ENCODE measurements at regions not wholly inside any gene's neighbourhood (a gene's known extent, or its start where the extent isn't known, plus 50 kb on each side); places are given as distances from the start of the nearest gene placed in this dataset.

GRCh38 chr18:29741461-29741860 lies 1301.1 kb downstream of the DSC3 start:
- H3K36me3 ChIP-seq (replicated peaks in 1 of 2; ENCODE audit: control extremely low read depth in 1 of 2, control insufficient read depth in 1 of 2, extremely low read depth in 1 of 2, insufficient read depth in 2 of 2, low read length in 1 of 2), result no peaks in the 10 kb centered on the region
- Mint-ChIP-seq H3K4me3 (no peak overlapping the region), H3K27ac (no peak overlapping the region), H3K9me3 (ENCODE audit: insufficient read depth) (peaks cover 2% of the 10 kb centered on the region), H3K27me3 (no peaks in the 10 kb centered on the region), H3K4me1 (no peaks in the 10 kb centered on the region)
- intact Hi-C loops (cut with micrococcal nuclease), result no loop called here
- TF ChIP-seq, protein P1, sequence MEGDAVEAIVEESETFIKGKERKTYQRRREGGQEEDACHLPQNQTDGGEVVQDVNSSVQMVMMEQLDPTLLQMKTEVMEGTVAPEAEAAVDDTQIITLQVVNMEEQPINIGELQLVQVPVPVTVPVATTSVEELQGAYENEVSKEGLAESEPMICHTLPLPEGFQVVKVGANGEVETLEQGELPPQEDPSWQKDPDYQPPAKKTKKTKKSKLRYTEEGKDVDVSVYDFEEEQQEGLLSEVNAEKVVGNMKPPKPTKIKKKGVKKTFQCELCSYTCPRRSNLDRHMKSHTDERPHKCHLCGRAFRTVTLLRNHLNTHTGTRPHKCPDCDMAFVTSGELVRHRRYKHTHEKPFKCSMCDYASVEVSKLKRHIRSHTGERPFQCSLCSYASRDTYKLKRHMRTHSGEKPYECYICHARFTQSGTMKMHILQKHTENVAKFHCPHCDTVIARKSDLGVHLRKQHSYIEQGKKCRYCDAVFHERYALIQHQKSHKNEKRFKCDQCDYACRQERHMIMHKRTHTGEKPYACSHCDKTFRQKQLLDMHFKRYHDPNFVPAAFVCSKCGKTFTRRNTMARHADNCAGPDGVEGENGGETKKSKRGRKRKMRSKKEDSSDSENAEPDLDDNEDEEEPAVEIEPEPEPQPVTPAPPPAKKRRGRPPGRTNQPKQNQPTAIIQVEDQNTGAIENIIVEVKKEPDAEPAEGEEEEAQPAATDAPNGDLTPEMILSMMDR (IDR thresholded peaks at IDR 0.05), result no peak
- H3K27ac ChIP-seq (ENCODE audit: low read length in 2 of 2), result no peak overlapping the region
- no peak overlapping the region for H3K4me2 ChIP-seq (replicated peaks; ENCODE audit: low read depth, low read length, poor library complexity, severe bottlenecking)
- H3K9me3 ChIP-seq (ENCODE audit: control extremely low read depth in 1 of 3, control insufficient read depth in 2 of 3, insufficient read depth in 1 of 3, low read length in 2 of 3), result peaks cover 0 to 11% (median 0%) of the 10 kb centered on the region in 3 donors
- no peak overlapping the region for H3K4me3 ChIP-seq (ENCODE audit: control extremely low read depth in 1 of 5, extremely low read depth in 1 of 5, insufficient read depth in 1 of 5, low read depth in 2 of 5, low read length in 4 of 5)
- no peaks in the 10 kb centered on the region for H3K27me3 ChIP-seq (replicated peaks in 1 of 4; ENCODE audit: control extremely low read depth in 1 of 4, control insufficient read depth in 3 of 4, insufficient read depth in 4 of 4, low read length in 3 of 4)
- ChIA-PET POLR2A (no interaction called here), CTCF (no interaction called here)
- no peaks in the 10 kb centered on the region for H3K79me2 ChIP-seq (ENCODE audit: control insufficient read depth, insufficient read depth, low read length)
- no peaks in the 10 kb centered on the region for H3K4me1 ChIP-seq (ENCODE audit: control insufficient read depth in 2 of 2, insufficient read depth in 2 of 2, low read length in 2 of 2)
- DNase-seq (no peak), ATAC-seq (ENCODE audit: low read depth) (no peak)
- no peaks in the 10 kb centered on the region for H4K20me1 ChIP-seq (ENCODE audit: control insufficient read depth, insufficient read depth, low read length, poor library complexity, severe bottlenecking)
- no CpG with 5 or more reads among the region's 1 CpG for WGBS (ENCODE audit: insufficient coverage)
- H2AFZ ChIP-seq (ENCODE audit: insufficient read depth, low read depth, low read length, poor library complexity, severe bottlenecking), result no peak overlapping the region
- H3K9ac ChIP-seq (ENCODE audit: low read length), result no peak overlapping the region

DNA sequence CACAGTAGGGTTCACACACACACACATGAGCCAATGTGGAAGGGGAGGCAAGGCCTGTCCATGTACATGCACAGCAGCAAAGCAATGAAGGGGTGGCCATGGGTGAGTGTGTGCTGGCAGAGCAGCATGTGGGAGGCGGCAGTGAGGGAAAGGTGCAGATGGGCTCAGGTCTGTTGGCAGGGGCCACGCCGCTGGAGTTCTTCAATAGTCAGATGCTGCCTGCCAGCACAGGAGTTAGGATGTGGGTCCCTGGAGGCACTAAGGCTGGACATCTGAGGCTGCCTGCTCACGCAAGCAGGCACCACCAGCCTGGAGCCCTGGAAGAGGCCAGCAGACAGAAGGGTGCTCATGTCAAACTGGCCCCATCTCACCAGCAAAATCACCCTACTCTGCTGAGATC lies 1304.9 kb downstream of the DSC3 start:
- no peak overlapping the region for H3K4me2 ChIP-seq (replicated peaks; ENCODE audit: low read depth, low read length, poor library complexity, severe bottlenecking)
- peaks cover 4% of the 10 kb centered on the region for H3K9me3 Mint-ChIP-seq (ENCODE audit: insufficient read depth)
- peaks cover 0 to 11% (median 0%) of the 10 kb centered on the region in 3 donors for H3K9me3 ChIP-seq (ENCODE audit: control extremely low read depth in 1 of 3, control insufficient read depth in 2 of 3, insufficient read depth in 1 of 3, low read length in 2 of 3)
- TF ChIP-seq, protein P1 (IDR thresholded peaks at IDR 0.05), result no peak
- no peak for TF ChIP-seq EZH2 (IDR thresholded peaks at IDR 0.05; ENCODE audit: borderline replicate concordance, insufficient read depth, low read depth, low read length, poor library complexity, severe bottlenecking)
- no peak overlapping the region for H3K9ac ChIP-seq (ENCODE audit: low read length)
- WGBS (ENCODE audit: insufficient coverage), result 93% methylated on average over 3 of the region's 4 CpGs
- ChIA-PET CTCF (no interaction called here), POLR2A (no interaction called here)
- H3K4me3 Mint-ChIP-seq, result no peak overlapping the region
- no peaks in the 10 kb centered on the region for H3K27me3 ChIP-seq (replicated peaks in 1 of 4; ENCODE audit: control extremely low read depth in 1 of 4, control insufficient read depth in 3 of 4, insufficient read depth in 4 of 4, low read length in 3 of 4)
- no peaks in the 10 kb centered on the region for H3K4me1 Mint-ChIP-seq
- H3K27me3 Mint-ChIP-seq, result no peaks in the 10 kb centered on the region
- no peaks in the 10 kb centered on the region for H3K79me2 ChIP-seq (ENCODE audit: control insufficient read depth, insufficient read depth, low read length)
- peak; percentile 1 for DNase-seq
- no peaks in the 10 kb centered on the region for H4K20me1 ChIP-seq (ENCODE audit: control insufficient read depth, insufficient read depth, low read length, poor library complexity, severe bottlenecking)
- no peak overlapping the region for H3K27ac ChIP-seq (ENCODE audit: low read length in 2 of 2)
- H3K27ac Mint-ChIP-seq, result no peak overlapping the region
- intact Hi-C loops (cut with micrococcal nuclease), result no loop called here
- no peaks in the 10 kb centered on the region for H3K4me1 ChIP-seq (ENCODE audit: control insufficient read depth in 2 of 2, insufficient read depth in 2 of 2, low read length in 2 of 2)
- H2AFZ ChIP-seq (ENCODE audit: insufficient read depth, low read depth, low read length, poor library complexity, severe bottlenecking), result no peak overlapping the region
- H3K36me3 ChIP-seq (replicated peaks in 1 of 2; ENCODE audit: control extremely low read depth in 1 of 2, control insufficient read depth in 1 of 2, extremely low read depth in 1 of 2, insufficient read depth in 2 of 2, low read length in 1 of 2), result no peaks in the 10 kb centered on the region
- no peak overlapping the region for H3K4me3 ChIP-seq (ENCODE audit: control extremely low read depth in 1 of 5, extremely low read depth in 1 of 5, insufficient read depth in 1 of 5, low read depth in 2 of 5, low read length in 4 of 5)
- ATAC-seq (ENCODE audit: low read depth), result no peak

Measured in B cell (primary cell).